ENCODE measurements at regions not wholly inside any gene's neighbourhood (a gene's known extent, or its start where the extent isn't known, plus 50 kb on each side); places are given as distances from the start of the nearest gene placed in this dataset.
"Not testable (repeated sequence)": the region's sequence is repeated elsewhere in the genome, so short reads cannot be mapped to it uniquely, and the experiment has no call there.

DNA sequence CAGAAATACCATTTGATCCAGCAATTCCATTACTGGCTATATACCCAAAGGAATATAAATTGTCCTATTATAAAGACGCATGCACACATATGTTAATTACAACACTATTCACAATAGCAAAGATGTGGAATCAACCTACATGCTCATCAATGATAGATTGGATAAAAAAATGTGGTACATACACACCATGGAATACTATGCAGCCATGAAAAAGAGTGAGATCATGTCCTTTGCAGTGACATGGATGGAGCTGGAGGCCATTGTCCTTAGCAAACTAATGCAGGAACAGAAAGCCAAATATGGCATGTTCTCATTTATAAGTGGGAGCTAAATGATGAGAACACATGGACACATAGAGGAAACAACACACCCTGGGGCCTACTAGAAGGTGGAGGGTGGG, 78.3 kb upstream of the EED start:
- DNase-seq, result not testable (repeated sequence)

DNA sequence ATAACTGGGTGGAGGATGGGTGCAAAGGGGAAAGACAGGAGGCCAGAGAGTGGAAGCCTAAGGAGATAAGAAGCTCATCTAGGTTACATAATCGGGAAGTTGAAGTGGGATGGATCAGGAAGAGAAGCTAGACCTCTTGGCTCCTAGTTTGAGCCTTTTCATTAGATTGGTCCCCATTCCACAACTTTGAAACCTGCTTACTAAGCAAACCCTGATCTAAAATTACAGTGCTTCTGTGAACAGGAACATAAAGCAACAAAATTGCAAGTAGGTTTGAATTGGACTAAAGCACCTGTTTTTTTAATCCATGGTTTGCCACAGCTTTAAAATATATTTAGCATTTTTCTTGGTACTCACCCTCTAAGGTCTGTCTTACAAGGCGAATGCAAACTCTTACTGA, 80.4 kb upstream of the EED start:
- DNase-seq, result no peak

DNA sequence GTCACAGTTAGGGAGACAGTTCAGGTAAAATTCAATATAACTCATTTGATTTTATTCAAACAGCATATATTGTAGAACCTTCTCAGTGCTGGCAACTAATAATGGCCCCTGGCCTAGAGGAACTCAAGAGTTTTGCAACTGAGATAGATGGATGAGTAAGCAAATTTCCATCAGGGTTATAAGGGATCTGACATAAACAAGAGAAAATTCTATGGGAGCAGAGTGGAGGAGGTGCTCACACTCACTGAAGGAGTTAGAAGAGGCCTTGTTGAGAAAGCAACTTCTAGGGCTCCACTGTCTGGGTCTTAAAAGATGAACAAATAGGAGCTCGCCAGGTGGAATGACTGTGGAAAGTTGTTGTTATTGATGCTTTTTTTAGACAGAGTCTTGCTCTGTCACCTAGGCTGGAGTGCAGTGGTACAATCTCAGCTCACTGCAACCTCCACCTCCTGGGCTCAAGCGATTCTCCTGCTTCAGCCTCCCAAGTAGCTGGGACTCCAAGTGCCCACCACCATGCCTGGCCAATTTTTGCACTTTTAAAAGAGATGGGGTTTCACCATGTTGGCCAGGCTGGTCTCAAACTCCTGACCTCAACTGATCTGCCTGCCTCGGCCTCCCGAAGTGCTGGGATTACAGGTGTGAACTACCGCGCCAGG, 81.2 kb upstream of the EED start:
- not testable (repeated sequence) for DNase-seq

DNA sequence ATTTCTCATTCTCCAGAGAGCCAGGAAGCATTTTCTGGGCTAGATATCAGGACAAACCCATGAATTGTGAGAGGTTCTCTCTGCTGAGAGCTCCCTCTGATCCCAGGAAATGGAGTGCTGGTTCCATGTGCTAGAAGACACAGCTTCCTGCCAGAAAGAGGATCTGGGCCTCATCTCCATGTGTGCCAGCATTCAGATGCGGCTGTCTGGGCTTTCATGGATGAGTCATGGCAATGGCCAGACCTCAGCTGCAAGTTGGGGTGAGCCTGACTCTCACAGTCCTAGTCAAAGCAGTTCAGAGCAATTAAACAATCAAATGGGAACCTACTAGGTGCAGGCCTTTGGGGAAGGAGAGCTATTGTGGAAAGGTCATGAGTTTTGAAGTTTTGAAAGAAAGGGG, 82.3 kb upstream of the EED start:
- DNase-seq, result no peak

DNA sequence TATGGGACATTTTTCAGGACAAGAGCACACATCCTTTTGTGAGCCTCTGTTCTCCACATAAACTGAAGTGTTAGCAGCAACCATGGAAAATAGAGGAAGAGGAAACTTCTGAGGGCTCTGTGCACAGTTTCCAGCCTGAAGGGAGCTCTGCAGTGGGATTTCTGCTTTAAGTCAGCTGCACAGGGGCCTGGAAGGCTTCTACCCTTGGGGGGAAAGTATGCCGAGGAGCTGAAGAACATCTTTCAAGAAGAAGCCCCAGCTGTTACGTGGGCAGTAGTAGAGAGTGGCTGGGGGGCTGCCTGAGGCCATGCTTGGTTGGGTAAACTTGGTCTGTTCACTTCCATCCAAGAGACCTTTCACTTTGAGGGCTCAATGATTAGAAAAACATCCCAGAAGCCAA, 82.7 kb upstream of the EED start:
- no peak for DNase-seq

DNA sequence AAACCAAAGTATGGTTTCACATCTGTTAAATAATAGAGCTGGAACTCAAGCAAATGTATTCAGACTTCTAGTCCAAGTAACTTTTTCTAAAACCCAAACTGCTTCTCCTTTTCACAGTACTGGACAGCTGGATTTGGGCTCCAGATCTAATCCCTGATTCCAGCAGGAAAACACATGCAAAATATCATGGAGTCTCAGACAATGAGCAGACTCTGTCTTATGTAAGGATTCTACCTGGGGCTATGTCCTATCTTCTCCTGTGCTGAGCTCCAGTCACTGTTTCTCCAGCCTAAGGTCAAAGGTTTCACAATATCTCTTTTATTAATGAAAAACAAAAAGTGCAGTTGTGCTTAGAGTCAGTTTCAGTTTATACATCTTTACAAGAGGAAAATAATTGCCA, 83.2 kb upstream of the EED start:
- no peak for DNase-seq

DNA sequence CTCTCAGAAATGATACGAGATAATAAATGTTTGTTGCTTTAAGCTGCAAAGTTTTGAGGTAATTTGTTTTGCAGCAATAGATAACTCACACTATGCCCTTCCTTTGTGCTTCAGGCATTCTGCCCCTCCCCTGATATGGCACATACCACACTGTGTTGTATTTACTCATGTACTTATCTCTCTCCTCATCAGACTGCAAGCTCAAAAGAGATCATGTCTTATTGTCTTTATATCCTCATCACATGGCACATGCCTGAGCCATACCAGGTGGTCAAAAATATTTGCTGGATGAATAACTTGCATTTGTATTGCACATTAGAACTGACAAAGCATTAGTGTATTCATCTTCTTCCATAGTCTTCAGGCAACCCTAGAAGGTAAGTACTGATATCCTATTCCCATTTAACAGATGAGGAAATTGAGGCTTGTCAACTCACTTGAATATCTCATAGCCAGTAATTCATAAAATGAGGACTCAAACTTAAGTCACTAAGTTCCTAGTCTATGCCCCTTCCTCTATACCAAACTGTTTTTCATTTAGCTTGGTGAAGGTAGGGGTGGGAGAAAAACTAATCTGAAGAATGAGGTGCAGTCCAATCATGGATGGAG, 83.9 kb upstream of the EED start:
- DNase-seq, result no peak

DNA sequence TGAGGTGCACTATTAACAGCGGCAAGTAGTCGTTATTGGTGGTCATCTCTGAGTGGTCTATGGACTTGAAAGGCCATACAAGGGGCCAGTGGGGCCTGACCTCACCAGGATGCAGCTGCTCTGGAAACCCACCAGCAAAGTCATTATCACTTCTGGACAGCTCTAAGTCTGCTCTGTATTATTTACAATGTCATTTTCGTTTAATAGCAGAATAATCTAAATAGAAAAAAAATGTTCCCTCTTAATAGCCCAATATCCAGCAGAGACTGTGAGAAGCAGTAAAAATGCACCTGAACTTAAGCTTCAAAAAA, 85.0 kb upstream of the EED start:
- no peak for DNase-seq

DNA sequence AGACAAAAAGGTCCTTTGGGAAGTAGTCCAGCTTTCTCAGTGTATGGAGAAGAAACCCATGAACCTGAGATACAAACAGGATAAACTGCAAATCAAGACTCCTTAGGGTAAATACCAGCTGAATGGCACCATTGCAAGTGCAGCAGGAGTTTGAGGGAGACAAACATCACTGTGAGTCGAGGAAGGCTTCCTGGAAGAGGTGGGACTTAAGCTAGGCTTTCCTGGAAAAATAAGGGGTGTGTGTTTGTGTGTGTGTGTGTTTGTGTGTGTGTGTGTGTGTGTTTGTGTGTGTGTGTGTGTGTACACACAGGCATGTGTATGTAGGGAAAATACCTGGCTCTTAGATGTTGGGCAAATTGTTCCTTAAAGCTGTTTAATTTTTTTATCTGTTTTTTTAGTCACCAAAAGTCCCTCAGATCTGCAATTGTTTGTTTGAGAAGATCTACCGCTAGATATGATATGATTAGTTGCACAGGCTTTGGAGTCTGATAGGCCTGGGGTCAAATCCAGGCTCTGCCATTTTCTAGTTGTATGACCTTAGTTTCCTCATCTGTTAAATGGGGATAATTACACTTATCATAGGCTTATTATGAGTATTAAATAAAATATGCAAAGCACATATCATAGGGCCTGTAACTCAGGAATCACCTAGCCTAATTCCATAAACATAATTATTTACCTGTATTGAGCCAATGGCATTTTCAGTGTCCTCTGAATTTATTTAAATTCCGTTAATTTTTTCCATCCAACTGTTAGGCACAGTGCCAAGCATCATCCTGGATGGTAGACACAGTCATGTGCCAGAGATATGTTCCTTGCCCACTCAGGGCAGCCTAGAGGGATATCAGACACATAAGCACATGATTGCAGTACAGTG, 85.6 kb upstream of the EED start:
- DNase-seq, result no peak

DNA sequence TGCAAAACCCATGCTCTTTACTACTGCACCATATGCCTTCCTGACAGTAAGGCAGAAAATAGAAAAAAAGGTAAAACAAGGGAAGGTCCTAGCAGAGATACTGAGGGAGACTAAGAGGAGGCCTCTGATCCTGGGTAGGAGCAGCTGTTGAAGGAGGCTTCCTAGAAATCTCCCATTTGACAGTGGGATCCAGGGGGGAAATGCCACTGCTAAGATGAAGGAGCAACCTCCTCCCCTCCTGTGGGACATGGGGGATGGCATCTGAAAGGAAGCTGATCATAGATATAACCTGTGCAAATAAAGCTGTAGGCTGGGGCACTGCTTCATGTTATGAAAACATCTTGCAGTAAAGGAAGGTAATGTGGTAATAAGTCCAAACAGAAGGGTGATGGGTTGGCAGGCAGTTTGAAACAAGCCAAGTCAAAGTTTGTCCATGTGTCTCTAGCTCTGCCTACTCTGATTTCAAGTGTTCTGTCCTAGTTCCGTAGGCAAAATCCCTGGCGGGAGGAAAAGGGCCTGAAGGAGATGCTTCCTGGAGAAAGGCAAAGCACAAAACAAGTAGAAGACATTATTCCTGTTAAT, 86.7 kb upstream of the EED start:
- no peak for DNase-seq

DNA sequence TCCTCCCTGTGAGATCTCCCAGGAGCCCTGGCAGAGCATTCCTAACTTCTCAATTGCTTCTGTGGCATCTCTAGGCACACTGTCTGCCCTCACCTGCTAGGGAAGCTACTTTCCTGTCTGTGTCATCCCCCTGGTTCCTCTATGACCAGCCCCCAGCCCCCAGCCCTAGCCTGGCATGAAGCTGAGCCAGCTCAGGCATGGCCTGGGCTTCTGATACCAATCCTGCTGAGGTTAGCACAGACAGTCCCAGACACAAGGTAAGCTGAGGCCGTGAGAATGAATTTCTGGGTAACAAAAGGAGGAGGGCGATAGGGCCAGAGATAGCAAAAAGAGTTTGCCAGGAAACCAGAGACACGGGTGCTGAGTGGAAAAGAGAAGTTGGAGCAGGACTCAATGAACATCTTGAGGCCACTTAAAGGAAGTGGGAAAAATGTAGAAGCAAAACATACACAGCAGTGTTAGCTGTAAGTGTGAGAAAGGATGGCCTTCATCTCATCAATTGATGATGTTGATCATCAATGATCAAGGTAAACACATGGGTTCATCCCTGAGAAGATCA, 87.6 kb upstream of the PICALM start:
- no peak for DNase-seq

DNA sequence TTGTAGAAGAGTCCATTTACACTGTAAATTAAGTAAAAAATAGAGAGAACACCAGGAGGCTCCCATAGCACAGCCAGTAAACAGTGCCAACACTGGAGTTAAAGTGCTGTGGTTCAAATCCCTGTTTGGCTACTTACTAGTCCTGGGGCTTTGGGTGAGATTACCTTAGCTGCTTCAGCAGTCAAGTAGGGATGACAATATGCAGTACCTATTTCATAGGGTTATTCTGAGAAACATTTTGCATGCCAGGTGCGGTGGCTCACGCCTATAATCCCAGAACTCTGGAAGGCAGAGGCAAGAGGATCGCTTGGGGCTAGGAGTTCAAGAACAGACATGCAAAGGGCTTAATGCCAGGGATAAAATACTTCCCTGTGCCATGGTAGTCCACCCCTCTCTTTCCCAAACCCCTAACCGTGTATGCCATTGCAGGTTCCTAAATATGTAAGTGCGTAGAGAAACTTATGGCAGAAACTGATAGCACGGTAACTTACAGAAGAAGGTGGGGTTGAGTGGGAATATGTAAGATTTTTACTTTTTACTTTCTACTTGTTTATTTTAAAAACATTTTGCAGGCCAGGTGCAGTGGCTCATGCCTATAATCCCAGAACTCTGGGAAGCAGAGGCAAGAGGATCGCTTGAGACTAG, 86.4 kb upstream of the PICALM start:
- DNase-seq, result no peak

DNA sequence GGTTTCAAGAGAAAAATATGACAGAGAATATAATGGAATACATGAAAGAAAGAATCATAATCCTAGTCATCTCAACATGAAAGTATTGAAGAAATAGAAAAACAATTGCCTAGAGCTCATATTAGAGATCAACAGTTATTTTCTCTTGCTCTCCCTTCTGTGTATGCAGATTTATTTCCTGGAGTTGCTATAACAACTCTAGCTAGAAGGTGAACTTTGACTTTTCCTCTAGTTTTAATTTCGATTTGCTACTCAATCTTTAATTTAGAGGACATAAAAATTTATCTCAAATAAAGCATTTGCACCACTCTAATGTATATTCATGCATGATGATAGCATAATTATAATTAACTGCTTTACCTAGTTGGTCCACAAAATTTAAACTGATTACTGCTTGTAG, 84.6 kb upstream of the PICALM start:
- no peak for DNase-seq

DNA sequence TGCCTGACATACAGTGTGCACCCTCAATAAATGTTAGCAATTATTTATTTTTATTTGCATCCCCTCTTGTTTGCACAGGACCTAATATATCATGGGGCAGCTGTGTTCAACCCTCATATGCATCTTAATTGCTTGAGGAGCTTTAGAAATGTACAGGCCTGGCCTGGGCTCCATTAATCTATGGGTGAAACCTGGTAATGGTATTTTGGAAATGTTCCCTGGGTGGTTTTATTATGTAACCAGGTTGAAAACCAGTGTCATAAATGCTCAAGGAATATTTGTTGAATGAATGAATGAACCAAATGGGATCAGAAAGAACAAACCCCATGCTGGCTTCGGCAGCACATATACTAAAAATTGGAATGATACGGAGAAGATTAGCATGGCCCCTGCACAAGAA, 84.0 kb upstream of the PICALM start:
- no peak for DNase-seq

DNA sequence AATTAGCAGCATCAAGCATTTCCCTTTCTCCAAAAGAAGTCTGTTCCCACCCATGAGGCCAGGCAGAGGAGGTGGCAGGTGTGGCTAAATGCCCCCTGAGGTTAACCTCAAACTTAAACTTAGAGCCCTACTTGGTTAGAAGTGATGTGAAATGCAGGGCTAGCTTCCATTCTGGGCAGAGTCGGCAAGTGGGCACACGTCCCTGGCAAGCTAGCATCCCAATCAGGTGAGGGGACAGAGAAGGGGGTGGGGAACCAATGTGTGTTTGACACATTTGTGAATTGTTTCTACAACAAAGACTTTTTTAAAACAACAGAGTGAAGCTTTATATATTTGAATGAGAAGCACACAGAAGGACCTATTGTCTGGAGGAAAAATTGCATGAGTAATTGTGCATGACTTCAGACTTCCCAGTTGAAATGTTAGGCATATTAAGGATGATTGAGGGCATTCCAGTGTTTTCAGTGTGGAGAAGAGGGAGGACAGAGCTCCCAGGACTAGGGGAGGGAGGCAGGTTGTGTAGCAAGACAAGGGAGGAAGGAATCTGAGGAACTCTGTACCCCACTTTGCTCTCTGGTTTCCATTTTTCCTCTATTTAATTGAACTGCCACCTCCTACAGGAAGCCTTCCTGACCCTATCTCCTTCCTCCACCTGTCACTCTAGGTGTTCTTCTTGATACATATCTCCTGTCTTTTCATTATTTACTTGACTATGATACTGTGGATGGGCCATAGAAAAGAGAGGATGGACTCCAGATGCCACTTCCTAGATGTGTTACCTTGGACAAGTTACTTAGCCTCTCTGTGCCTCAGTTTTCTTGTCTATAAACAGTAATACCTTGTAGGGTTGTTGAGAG, 83.3 kb upstream of the PICALM start:
- no peak for DNase-seq

DNA sequence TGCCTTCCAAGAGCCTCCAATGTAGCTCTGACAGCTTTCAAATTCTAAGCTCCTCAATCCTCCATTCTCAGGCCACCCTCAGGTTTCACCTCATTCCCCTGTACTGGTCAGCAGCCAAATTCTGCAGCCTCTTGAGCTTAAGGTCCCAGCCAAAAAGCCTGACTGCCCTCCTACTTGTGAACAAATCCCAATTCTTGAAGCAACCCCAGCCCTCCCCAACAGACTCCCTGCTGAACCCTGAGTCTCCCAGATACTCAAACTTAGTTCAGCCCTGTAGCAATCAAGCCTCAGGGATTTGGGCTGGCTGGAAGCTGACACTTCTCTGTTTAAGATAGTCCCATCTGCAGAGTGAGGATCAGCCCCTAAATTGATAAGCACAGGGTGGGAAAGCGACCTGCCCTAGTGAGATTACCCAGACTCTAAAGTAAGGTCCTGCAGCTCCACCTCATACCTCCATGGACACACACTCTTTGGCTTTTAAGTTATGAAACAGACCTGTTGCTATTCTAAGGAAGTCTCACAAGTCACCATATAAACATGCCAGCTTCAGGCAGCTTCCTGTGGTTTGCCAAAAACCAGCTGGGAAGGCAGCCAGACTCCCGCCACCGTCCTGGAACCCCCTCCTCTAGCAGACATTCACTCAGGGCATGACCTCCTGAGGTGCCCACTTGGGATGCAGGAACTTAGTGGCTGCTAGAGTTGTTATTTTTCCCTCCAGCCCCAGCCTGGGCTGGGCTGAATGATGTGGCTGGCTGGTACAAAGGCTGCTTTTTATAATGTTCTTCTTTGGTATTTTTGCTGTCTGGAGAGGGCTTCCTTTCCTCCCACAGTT, 82.5 kb upstream of the PICALM start:
- no peak for DNase-seq

DNA sequence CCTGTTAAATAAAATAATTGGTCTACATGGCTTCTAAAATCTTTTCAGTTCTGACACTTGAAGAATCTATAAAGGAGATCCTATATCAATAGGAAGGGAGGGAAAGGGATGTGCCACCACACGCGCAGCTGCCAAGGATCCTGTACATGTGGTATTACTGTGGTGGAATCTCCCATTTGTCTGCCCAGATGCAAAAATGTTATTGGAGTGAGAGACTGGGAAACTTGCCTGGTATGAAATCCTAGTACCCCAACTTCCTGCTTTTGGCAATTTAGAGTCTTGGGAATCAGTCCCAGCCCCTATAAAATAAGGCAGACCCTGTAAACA, 81.9 kb upstream of the PICALM start:
- no peak for DNase-seq

DNA sequence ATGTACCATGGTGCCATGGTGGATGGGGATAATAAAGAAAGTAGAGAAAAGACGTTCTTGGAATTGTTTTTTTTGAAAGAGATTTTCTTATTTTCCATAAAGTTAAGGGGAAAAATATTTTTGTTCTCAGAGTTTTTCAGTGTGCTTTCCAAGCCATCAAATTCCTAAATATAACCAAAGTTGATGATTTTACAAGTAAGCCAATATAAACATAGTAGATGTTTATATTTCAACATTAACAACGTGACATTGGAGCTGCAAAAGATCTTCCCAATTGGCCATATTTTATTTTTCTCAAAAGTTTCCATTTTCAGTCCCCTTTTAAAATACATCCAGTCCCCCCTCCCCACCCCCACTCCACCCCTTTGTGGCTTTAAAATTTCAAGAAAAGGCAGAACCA, 80.9 kb upstream of the PICALM start:
- no peak for DNase-seq

DNA sequence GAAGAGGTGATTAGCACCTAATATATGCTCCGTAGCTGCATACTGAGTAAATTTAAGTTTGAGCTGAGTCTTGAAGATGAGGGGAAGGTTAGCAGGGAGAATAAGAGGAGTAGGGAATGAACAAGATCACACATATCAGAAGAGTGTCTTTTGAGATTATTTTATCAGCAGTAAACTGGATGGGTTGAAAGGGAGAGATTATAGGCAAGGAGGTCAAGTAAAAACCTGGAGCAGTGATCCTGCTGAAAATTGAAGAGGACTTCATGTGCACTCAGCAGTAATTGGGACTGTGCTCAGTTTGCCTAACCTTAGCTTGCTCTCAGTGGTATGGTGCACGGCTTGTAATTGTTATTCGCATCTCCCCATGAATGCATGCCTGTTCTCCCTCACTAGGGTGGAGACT, 79.5 kb upstream of the PICALM start:
- no peak for DNase-seq

DNA sequence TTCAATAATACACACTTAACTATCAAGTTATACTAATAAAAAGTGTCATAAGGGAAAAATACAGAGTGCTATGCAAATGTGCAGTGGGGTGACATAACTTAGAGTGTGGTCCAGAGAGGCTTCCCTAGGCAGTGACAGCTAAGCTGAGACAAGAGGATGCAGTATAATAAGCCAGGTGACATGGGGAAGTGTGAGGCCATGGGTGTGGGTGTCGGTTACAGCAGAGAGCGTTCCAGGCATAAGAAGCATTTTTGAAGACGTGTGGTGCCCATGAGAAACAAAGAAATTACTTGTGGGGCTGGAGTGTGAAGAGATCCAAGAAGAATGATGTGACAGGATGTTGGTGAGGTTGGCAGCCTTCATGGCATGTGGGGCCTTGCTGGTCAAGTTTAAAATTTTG, 78.1 kb upstream of the PICALM start:
- DNase-seq, result no peak

DNA sequence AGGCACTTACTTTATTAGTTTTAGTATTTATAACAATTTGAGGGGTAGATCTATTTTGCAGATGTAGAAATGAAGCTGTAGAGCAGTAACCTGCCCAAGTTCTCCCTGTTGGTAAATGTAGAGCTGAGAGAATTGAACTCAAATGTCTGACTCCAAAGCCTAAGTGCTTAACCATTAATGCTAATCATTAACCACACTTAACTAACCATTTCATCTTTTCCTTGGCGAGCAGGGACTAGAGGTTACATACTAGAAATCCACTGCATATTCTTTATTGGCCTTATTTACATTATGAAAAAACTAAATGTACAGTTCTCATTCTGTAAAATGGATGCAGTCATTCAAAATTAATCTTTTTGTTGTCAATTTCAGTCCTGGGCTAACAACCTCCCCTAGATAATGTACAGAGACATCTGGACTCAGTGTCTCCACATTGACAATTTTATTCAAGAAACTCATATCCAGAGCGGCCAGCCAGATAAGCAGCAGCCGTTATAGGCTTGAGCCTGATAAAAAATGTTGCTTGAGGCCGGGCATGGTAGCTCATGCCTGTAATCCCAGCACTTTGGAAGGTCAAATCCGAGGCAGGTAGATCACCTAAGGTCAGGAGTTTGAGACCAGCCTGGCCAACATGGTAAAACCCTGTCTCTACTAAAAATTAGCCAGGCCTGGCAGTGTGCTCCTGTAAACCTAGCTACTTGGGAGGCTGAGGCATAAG, 76.7 kb upstream of the PICALM start:
- no peak for DNase-seq

Data from DMS 273 treated with DMSO at 0.1 percent for 48 hours (cell line).